Superior temporal gyrus (tissue), 1 donor: ENCODE measurements at regions not wholly inside any gene's neighbourhood (a gene's known extent, or its start where the extent isn't known, plus 50 kb on each side); places are given as distances from the start of the nearest gene placed in this dataset.

Experiments used
- DNase-seq: peaks from one replicate; pipeline ENCODE4 v3.0.0-alpha.2; 2016; ENCODE audit errors: extremely low spot score

DNA sequence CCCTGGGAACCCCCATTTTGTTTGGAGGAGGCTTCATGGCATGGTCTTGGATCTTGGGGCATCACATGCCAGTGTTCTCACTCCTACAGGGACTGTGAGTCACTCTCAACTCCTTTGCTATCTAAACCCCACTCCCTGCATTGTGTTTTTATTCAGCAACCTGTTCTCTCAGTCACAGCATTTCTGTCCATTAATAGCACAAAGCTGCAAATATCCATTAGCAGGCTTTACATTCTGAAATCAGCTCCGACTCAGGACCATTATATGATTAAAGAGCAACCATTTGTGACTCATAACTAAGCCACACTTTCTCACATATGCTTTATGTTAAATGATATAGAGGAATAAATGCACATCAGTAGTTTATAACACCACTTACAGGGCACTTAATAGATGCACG is 462.1 kb upstream of the BRINP1 start:
- no peak for DNase-seq

DNA sequence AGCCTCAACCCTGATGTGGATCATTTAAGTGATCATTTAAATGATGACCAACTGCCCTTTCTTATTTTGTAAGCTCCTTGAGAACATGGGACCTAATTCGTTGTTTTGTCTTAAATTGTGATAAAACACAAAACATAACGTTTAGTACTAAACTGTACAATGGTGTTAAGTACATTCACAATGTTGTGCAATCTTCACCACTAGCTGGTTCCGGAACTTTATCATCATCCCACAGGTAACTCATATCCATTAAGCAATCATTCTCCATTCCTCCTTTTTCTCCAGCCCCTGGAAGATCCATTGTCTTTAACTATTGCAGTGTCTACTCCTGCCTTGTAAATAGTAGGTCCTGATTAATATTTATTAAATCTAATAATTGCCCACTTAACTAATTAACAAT is 460.5 kb upstream of the BRINP1 start:
- DNase-seq, result no peak

DNA sequence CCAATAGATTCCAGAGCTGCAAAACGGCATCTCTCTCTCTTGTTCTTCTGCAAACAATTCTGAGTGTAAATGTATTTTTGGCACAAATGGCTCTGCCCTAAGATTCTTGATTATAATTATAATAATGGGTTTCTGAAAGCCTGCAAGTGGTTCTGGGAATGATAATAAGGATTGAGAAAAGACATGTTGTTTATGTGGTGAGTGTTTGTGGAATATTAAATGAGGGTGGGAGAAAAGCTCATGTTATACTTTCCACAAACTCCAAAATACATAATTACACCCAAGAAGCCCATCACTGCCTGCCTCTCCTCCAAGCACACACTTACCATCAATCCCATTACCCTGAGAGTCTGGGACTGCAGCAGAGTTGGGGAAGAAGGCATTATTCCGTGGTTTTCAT is 460.0 kb upstream of the BRINP1 start:
- DNase-seq, result no peak

DNA sequence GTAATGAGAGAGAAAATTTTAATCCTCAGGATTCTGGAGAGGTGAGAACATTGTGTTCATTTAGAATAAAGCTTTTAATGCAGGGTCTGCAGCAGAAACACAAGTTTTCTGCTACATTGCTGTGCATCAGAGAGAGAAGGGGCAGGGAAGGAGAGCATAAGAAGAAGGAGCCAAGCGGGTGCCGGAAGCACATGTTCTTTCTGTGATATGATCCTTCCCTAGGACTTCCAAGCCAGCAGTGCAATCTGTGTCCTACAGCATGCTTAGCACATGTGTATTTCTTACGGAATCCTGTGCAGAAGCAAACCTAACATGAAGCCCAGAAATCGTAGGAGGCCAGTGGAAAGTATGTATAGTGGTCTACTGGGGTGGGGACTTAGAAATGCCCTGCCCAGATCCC is 458.3 kb upstream of the BRINP1 start:
- DNase-seq, result no peak

DNA sequence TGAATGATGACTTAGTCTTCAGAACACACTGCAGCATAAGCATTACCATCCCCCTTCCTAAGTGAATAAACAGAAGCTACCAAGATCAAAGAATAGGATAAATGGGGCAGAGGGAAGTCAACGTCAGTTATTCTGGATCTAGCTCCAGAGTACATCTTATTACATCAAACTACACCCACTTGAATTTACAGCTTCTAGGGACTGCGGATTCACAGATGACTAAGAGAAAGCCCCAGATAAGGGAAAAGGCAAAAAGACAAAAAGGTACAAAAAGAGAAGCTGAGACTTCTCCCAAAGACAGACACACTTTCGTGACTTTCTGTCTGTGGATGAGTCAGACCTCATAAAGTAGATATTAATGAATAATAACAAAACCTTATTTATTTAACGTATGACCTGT is 457.9 kb upstream of the BRINP1 start:
- peak; percentile 41 for DNase-seq

DNA sequence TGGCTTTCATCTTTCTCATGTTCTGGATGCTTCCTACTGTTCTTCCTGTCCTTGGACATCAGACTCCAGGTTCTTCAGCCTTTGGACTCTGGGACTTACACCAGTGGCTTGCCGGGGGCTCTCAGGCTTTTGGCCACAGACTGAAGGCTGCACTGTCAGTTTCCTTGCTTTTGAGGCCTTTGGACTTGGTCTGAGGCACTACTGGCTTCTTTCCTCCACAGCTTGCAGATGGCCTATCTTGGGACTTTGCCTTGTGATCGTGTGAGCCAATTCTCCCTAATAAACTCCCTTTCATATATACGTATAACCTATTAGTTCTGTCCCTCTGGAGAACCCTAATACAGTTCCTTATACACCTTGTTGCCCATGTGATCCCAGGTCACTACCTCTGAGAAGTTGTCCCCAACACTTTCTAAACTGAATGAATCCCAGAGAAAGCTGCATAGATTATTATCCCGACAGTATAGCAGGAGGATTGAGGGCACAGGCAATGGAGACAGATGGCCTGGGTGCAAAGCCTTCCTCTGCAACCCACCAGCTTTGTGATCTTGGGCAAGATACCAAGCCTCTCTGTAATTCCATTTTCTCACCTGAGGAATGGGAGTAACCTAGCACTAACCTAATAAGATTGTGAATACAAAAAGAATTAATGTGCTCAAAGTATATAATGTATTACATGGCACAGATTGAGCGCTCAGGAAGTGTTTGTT is 449.6 kb upstream of the BRINP1 start:
- DNase-seq, result no peak

DNA sequence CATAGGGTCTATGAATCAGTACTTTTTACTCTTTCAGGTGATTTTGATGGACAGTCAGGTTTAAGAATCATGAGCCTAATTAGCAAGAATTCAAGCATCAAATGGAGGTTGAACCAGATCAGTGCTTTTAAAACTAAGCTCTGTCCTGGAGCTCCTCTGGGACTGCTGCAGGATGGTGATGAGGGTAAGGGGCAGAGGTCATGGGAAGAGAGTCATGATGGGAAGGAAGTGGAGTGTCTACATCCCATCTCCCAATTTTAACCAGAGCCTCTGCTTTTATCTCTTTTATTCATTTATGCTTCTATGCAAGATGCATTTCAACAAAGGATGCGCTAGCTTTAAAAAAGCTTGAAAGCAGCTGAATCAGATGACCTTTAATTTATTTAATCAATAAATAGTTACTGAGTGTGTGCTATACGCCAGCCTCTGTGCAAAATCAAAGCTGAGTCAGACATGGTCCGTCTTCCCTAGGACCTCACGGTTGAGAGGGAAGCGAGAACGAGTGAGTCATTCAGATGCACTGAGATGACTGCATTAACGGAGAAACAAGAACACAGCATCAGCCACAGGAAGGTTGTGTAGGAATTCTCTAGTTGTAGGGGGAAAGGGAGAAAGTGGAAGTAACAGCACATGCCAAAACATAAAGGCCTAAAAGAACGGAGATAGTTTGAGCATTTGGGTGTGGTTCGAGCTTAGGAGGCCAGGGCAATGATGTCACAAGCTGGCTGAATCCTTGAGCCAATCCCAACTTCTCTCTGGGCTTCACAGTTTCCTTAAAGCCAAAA is 441.6 kb upstream of the BRINP1 start:
- no peak for DNase-seq

DNA sequence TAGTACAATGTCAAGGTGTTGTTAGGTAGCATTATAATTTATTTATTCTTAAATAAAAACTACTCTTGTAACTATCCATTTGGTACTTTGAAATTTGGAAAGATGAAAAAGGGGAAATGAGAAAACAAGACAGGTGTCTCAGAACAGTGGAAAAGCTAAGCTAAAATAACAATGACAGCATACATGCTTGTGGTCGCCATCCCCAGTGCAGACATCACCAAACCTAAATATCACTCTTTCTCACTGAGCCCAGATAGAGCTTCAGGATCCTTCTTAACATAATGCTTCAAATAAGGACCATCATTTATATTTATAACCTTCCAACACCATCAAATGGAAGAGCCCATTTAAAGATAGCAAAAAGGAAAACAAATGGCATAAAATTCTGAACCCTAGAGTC is 434.4 kb upstream of the BRINP1 start:
- DNase-seq, result no peak

DNA sequence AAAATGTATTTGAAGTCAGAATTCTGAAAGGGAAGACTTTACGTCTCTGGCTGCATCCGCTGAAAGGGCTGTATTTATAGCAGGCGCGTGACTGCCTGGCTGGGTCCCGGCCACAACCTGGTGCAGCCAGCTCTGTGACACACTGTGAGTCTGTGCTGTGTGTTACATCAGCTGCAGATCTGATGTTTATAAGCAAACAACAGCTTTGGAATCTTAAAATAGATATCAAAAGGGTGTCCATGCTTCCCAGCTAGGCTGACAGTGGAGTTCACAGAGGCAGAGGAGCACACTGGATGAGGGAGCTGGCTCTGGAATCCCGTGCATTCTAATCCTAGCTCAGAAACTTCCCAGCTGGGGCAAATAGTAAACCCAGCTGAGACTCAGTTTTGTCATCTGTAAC is 433.4 kb upstream of the BRINP1 start:
- peak; percentile 85 for DNase-seq

DNA sequence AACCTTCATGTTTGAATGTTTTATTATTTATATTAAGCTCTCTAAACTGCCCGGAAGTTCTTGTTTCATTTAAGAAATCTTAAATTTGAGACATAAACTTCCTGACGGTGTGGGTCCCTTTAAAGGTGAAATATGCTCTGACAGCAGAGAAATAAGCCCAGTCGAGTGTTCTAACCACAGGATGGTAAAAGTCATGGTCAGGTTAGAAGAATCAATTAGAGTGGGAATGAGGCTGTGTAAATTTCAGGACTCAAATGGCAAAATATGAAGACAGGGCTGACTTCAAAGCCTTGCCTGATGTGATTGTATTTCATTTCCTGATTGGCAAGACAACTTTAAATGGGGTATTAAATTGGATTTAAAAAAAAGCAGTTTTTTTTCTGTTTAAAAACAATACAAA is 432.9 kb upstream of the BRINP1 start:
- DNase-seq, result no peak

DNA sequence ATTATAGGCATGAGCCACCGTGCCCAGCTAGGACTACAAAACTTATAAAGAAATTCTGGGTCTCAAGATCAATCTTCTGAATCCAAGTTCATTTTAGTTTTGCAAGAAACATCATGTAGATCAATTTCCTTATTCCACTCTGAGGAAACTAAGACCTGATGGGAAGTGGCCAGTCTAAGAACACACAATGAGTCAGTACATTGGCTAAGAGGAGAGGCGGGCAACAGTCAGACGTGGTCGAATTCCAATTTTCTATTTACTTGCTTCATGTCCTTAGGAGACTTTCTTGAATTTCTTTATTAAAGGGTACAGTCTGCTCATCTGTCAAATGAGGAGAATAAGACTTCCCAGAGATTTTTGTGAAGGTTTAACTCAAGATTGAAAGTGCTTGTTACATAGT is 432.1 kb upstream of the BRINP1 start:
- no peak for DNase-seq

DNA sequence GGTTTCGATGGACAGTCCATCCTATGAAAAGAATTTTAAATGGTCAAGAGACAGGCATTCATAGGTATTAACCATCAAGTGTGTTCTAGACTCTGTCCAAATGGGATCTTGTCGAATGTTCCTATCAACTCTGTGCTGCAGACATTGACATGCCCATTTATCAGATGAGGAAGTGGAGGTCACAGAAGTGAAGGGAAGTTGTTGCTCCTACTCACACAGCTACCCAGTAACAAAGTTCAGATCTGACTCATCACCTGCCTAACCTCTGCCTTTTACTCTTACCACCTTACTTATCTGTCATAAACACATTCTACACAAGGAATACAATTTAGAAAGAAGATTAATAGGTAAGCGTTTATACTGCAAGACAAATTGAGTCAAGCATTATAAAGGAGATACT is 426.2 kb upstream of the BRINP1 start:
- no peak for DNase-seq

DNA sequence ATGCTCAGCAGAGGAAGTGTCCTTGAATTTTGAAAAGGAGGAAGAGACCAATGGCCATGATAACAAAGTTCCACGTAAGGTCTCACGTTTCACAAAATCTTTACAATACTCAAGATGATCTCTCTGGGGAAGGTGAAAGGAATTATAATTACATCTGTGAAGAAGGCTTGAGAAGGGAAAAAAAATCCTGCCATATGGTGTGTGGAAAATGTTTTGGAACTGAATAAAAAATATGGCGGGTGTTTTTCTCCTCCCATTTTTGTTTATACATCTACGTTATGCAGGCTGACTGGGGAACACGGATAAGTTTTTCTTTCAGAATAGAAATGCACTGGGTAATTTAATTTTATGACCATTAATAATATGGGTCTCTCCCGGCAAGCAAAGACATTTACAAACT is 425.6 kb upstream of the BRINP1 start:
- DNase-seq, result no peak

DNA sequence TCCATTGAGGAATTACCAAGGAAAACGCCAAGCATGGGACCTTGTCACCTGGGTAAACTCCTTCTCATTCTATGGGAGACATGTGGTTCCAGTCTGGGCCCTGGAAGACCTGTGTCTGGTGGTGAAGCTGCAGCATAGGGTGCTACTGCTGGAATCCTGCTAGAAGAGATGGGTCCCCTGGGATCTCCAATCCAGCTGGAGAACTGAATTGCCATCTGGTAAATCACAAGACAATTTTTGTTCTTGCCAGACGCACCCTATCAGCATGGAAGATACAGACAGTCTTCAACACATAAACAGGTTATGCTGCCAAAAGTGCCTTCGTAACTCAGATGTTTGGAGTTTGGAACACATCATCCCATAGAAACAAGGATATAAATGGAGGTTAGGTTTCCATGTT is 424.0 kb upstream of the BRINP1 start:
- peak; percentile 70 for DNase-seq

DNA sequence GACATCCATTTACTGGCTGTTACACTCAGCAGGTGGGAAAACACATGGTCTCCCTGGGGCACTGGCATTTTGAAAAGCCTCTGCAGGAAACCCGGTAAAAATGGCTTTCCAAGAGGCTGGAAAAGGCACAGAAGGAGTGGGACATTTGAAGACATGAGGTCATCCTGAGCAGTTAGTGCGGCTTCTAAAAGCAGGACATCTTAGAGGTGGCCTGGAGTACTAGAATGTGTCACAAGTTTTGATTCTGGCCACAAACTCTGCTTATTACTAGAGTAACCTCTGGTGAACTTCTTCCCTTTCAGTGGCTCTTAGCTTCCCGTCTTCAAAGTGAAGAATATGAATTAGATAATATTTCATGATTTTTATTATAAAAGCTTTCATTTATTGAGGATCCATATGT is 423.0 kb upstream of the BRINP1 start:
- no peak for DNase-seq

DNA sequence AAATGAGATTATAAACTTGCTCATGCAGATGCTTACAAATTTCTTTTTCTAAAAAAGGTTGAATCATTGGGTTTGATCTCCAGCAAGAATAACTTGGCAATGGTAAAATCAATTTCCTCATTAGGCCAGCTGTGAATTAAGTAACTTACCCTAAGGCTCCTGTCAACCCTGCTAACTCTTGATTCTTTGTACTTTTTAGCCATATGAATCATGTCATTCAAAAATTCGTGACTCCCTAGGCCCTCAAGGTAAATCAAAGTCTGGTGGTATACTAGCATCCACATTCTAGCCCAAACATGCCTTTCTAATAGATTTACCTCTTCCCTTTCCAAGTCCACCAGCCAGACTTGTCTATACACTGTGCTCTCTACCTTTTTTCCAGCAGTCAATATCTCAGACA is 420.8 kb upstream of the BRINP1 start:
- no peak for DNase-seq

DNA sequence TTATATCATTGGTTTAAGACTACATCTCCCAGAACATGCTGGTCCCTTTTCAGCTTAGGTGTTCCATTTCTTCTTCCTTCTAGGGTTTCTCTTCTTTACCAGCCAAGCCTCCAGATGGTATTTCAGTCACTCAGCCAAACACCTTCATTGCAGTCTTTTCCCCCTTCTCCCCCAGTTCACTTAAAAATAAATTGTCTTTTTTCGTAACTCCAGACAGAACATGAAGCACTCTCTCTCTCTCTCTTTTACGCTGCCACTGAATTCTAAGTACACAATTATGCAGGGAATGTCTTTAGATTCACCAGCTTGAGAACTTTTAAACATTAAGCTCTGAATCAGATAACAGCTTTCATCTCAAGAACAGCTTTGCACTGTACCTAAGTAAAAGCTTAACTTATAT is 419.7 kb upstream of the BRINP1 start:
- peak; percentile 56 for DNase-seq

DNA sequence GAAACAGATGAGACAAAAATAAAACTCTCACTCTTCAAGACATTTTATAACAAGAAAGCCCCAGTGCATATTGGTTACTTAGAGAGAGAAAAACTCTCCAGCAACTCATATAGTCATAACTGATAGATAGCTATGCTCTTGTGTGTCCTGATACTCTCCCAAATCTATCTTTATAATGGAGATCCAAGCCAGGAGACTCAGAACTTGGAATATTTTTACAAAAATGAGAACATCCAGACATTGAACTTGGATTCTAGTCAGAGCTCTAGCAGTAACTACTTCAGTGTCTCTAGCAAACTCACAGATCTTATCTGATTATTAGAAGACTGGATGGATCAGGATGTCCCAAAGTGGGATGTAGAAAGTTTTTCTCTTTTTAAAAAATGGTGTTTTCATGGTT is 412.7 kb upstream of the BRINP1 start:
- DNase-seq, result no peak

DNA sequence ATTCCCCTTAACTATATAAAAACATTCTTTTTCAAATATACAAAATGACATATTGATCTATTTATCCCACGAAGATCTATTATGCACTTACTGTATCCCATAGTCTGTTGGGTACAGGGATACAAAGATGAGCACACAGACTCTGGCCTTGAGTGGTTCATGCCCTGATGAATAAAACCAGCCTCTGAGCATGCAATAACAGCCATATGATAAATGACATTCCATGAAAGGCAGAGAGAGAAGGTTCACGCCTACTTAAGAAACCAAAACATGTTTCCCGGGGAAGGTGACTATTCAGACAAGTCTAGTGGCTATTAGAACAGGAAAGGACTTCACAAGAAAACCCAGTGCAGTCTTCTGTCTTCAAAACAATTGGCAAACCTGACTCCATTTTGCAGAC is 406.2 kb upstream of the BRINP1 start:
- no peak for DNase-seq

DNA sequence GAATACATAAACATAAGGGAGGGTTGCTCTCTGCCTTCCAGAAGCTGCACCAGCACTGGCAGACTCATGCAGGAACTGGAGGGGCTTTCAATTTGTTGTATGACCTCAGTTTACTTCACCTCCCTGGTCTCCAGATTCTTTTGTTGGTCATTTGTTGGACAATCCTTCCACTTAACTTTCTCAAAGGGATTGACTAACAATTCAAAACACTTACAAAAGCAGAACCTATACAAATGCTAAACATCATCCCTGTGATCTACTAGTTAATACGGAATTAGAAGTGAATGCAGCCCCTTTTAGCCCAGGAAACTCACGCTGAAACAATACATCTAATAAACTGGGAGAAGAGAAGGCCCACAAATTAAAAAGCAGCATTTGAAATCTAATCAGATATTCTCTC is 404.6 kb upstream of the BRINP1 start:
- DNase-seq, result no peak

DNA sequence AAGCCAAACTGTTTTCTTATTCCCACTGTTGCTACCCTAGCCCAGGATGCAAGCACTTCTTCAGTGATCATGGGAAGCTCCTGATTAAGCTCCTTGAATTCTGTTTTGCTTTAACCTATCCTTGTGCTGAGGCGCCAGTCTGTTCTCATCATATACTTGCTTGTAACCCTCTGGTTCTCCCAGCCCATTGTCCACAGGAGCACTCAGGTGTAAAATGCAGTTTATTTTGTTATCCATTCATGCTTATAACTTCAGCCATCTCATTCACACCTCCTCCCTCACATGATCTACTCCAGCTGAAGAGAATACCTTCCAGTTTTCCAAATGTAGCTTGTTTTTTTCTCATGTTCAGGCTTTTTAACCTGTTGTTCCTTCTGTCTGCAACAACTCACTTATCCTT is 402.1 kb upstream of the BRINP1 start:
- DNase-seq, result no peak

DNA sequence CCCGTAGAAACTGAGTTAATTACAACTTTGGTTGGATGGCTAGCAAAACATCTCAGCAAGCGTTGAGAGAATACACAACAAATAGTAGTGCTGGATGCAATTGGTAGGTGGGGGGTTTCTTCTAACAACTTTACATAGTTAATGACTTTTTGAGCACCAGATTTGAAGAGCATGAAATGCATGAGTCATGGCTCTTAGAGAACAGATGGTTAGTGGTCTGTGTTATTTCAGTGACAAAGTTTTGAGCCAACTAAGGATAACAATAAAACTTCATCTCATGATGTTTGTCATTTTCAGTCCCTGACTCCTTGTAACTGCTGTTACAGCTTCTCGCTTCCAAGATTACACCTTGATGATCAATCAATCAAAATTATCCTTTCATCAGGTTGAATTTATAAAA is 399.0 kb upstream of the BRINP1 start:
- DNase-seq, result no peak

DNA sequence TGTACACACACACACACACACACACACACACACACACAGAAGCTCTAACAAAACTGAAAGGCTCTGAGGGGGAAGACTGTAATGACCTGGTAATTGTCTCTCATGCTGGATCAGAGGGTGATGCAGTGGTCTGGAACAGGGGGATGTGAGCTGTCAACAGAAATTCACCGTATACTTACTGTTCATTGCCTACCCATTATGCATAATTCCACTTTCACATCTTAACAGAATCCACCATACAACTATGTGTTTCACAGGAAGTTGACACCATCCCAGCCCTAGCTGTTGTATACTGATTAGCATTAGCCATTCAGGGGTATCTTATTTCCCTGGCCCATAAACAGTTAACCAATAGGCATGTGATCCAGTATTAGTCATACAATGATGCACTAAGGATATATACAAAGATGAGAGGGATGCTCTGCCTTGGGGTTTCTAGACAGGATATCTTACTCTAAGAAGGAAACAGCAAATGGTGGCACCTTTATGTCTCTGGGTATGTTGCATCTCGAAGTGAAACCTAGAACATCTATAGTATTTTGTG is 396.5 kb upstream of the BRINP1 start:
- no peak for DNase-seq
